Nephron (organoid): ENCODE measurements at regions not wholly inside any gene's neighbourhood (a gene's known extent, or its start where the extent isn't known, plus 50 kb on each side); places are given as distances from the start of the nearest gene placed in this dataset.

Experiments used
- H3K27ac Mint-ChIP-seq, 3 experiments: 2 replicates each; pipeline ENCODE4 v1.8.0; 2020; ENCODE audit warnings: mixed read lengths in 3 of 3, mild to moderate bottlenecking in 2 of 3, moderate library complexity in 1 of 3
- H3K27me3 Mint-ChIP-seq: 2 replicates; pipeline ENCODE4 v1.8.0; 2021; ENCODE audit warnings: low read depth, mild to moderate bottlenecking, moderate library complexity, mixed read lengths
- H3K36me3 Mint-ChIP-seq: 2 replicates; pipeline ENCODE4 v1.8.0; 2020; ENCODE audit warnings: low read depth, mixed read lengths
- H3K4me1 Mint-ChIP-seq: 2 replicates; pipeline ENCODE4 v1.8.0; 2020; ENCODE audit warnings: mixed read lengths
- H3K4me3 Mint-ChIP-seq, 3 experiments: 2 replicates each; pipeline ENCODE4 v1.8.0; 2020; ENCODE audit warnings: mild to moderate bottlenecking in 3 of 3, mixed read lengths in 3 of 3, moderate library complexity in 2 of 3
- H3K9me3 Mint-ChIP-seq: 2 replicates; pipeline ENCODE4 v1.8.0; 2020; ENCODE audit warnings: mixed read lengths
- CTCF ChIP-seq, 3 experiments: fragments of 200-600 bp; sonication (generic); IDR thresholded peaks; one replicate each; pipeline ENCODE4 v1.5.0; 2021; ENCODE audit warnings: antibody characterized with exemption in 3 of 3; ENCODE audit not compliant: unreplicated experiment in 3 of 3

- H3K27ac Mint-ChIP-seq = no peak overlapping the region
- H3K9me3 Mint-ChIP-seq = no peaks in the 10 kb centered on the region
- H3K4me1 Mint-ChIP-seq = no peaks in the 10 kb centered on the region
- H3K27me3 Mint-ChIP-seq = no peaks in the 10 kb centered on the region
- no peak for TF ChIP-seq CTCF (IDR thresholded peaks at IDR 0.05; ENCODE audit: unreplicated experiment in 3 of 3)
- no peak overlapping the region for H3K4me3 Mint-ChIP-seq
- no peaks in the 10 kb centered on the region for H3K36me3 Mint-ChIP-seq
Observed at GRCh38 chr14:89004166-89004565, 179.7 kb downstream of the TTC8 start.

- Mint-ChIP-seq H3K9me3 (no peaks in the 10 kb centered on the region), H3K4me1 (peaks cover 6% of the 10 kb centered on the region), H3K4me3 (no peak overlapping the region), H3K36me3 (no peaks in the 10 kb centered on the region), H3K27me3 (no peaks in the 10 kb centered on the region), H3K27ac (no peak overlapping the region)
- no peak for TF ChIP-seq CTCF (IDR thresholded peaks at IDR 0.05; ENCODE audit: unreplicated experiment in 3 of 3)
Observed at GRCh38 chr14:89007906-89008305, 183.5 kb downstream of the TTC8 start.

GRCh38 chr14:89011355-89012281 lies 187.2 kb downstream of the TTC8 start:
- TF ChIP-seq CTCF (IDR thresholded peaks at IDR 0.05; ENCODE audit: unreplicated experiment in 3 of 3) = no peak
- Mint-ChIP-seq H3K4me1 (peaks cover 12% of the 10 kb centered on the region), H3K27ac (peak overlapping the region; percentile 10 to 57 (median 15)), H3K4me3 (no peak overlapping the region), H3K36me3 (no peaks in the 10 kb centered on the region), H3K27me3 (no peaks in the 10 kb centered on the region), H3K9me3 (peaks cover 2% of the 10 kb centered on the region)

- Mint-ChIP-seq H3K4me1 (peaks cover 12% of the 10 kb centered on the region), H3K27me3 (no peaks in the 10 kb centered on the region), H3K4me3 (peak overlapping the region in 1 of 3 experiments; percentile 30), H3K27ac (peak overlapping the region; percentile 10 to 57 (median 15)), H3K9me3 (peaks cover 2% of the 10 kb centered on the region), H3K36me3 (no peaks in the 10 kb centered on the region)
- TF ChIP-seq CTCF (IDR thresholded peaks at IDR 0.05; ENCODE audit: unreplicated experiment in 3 of 3) = no peak
Observed at GRCh38 chr14:89012282-89013097, 188.0 kb downstream of the TTC8 start.

GRCh38 chr14:89013098-89013504 lies 188.7 kb downstream of the TTC8 start:
- Mint-ChIP-seq H3K27me3 (no peaks in the 10 kb centered on the region), H3K27ac (no peak overlapping the region), H3K36me3 (no peaks in the 10 kb centered on the region), H3K9me3 (peaks cover 2% of the 10 kb centered on the region), H3K4me3 (no peak overlapping the region), H3K4me1 (peaks cover 12% of the 10 kb centered on the region)
- TF ChIP-seq CTCF (IDR thresholded peaks at IDR 0.05; ENCODE audit: unreplicated experiment in 3 of 3) = no peak
